ENCODE measurements at regions not wholly inside any gene's neighbourhood (a gene's known extent, or its start where the extent isn't known, plus 50 kb on each side); places are given as distances from the start of the nearest gene placed in this dataset.

DNA sequence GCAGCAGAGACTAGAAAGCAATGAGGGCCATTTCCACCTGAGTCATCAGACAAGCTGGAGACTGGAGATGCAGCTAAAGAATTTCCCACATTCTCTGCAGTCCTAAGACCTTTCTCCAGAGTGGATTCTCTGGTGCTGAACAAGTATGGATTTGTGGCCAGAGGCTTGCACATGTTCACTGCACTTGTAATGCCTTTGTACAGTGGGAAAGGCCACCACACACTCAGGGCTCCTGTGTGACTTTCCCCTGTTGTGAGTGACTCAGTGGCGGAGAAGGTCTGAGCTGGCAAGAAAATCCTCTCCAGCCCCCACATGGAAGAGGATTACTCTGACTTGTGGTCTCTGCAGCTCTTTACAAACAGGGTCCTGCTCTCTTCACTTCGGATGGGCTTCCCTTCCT, 192.3 kb downstream of the C6orf118 start:
- POLR2A ChIA-PET = no interaction called here
- Histone ChIP-seq H4K20me1 (replicated peaks; ENCODE audit: control insufficient read depth, insufficient read depth, low read length) (no peaks in the 10 kb centered on the region), H3K4me2 (ENCODE audit: insufficient read depth, low read length) (no peak overlapping the region), H3K4me1 (replicated peaks in 1 of 2; ENCODE audit: control insufficient read depth in 2 of 2, insufficient read depth in 2 of 2, low read length in 2 of 2) (no peaks in the 10 kb centered on the region), H3K9me3 (replicated peaks; ENCODE audit: control insufficient read depth, insufficient read depth, low read depth, low read length) (no peaks in the 10 kb centered on the region), H3K4me3 (no peak overlapping the region), H3K27me3 (ENCODE audit: control insufficient read depth in 2 of 2, insufficient read depth in 2 of 2, low read length in 2 of 2) (no peaks in the 10 kb centered on the region), H3K79me2 (ENCODE audit: control insufficient read depth, insufficient read depth, low read length) (no peaks in the 10 kb centered on the region), H3K27ac (ENCODE audit: extremely low read depth, low read depth, low read length) (no peak overlapping the region), H3K36me3 (ENCODE audit: control insufficient read depth, insufficient read depth, low read length) (no peaks in the 10 kb centered on the region), H3K9ac (ENCODE audit: insufficient read depth in 1 of 2, low read depth in 2 of 2, low read length in 2 of 2) (no peak overlapping the region), H2AFZ (ENCODE audit: low read depth, low read length) (no peak overlapping the region), H3K9me1 (ENCODE audit: control insufficient read depth, insufficient read depth, low read length) (no peaks in the 10 kb centered on the region)
- ATAC-seq (no peak), DNase-seq (ENCODE audit: extremely low read depth in 1 of 4, low spot score in 3 of 4) (no peak), FAIRE-seq (no peak)
- BruUV-seq (replicated peaks) = no TSS peak
- intact Hi-C loops (cut with micrococcal nuclease) = no loop called here
- CTCF ChIA-PET (ENCODE audit: low intra/inter-chr PET ratio) = no interaction called here
- 7% methylated on average over 2 of the region's 2 CpGs for WGBS (ENCODE audit: insufficient coverage, low coverage, missing lambda C conversion rate)
- in situ Hi-C loops (cut with MboI) = no loop called here
- no peak for TF ChIP-seq FIP1L1 (IDR thresholded peaks at IDR 0.05; ENCODE audit: low read depth, low read length, poor library complexity, severe bottlenecking)
- TF ChIP-seq, protein P1, sequence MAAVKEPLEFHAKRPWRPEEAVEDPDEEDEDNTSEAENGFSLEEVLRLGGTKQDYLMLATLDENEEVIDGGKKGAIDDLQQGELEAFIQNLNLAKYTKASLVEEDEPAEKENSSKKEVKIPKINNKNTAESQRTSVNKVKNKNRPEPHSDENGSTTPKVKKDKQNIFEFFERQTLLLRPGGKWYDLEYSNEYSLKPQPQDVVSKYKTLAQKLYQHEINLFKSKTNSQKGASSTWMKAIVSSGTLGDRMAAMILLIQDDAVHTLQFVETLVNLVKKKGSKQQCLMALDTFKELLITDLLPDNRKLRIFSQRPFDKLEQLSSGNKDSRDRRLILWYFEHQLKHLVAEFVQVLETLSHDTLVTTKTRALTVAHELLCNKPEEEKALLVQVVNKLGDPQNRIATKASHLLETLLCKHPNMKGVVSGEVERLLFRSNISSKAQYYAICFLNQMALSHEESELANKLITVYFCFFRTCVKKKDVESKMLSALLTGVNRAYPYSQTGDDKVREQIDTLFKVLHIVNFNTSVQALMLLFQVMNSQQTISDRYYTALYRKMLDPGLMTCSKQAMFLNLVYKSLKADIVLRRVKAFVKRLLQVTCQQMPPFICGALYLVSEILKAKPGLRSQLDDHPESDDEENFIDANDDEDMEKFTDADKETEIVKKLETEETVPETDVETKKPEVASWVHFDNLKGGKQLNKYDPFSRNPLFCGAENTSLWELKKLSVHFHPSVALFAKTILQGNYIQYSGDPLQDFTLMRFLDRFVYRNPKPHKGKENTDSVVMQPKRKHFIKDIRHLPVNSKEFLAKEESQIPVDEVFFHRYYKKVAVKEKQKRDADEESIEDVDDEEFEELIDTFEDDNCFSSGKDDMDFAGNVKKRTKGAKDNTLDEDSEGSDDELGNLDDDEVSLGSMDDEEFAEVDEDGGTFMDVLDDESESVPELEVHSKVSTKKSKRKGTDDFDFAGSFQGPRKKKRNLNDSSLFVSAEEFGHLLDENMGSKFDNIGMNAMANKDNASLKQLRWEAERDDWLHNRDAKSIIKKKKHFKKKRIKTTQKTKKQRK (IDR thresholded peaks at IDR 0.05; ENCODE audit: borderline replicate concordance, low read depth, low read length) = no peak
- no peak for TF ChIP-seq PHTF2 (CRISPR knock-in tag; IDR thresholded peaks at IDR 0.05)
- no peak for TF ChIP-seq CHCHD3 (CRISPR knock-in tag; IDR thresholded peaks at IDR 0.05)
- TF ChIP-seq ZNF592 (IDR thresholded peaks at IDR 0.05) = no peak
- TF ChIP-seq CTCF (IDR thresholded peaks at IDR 0.05 in 2 of 3, conservative IDR thresholded peaks at IDR 0.05 in 1 of 3; ENCODE audit: insufficient read depth in 2 of 3, low read depth in 1 of 3, low read length in 3 of 3) = no peak
- TF ChIP-seq CBFA2T2 (conservative IDR thresholded peaks at IDR 0.05) = no peak
- no peak for TF ChIP-seq KLF1 (tag; IDR thresholded peaks at IDR 0.05)
- TF ChIP-seq, protein P2, sequence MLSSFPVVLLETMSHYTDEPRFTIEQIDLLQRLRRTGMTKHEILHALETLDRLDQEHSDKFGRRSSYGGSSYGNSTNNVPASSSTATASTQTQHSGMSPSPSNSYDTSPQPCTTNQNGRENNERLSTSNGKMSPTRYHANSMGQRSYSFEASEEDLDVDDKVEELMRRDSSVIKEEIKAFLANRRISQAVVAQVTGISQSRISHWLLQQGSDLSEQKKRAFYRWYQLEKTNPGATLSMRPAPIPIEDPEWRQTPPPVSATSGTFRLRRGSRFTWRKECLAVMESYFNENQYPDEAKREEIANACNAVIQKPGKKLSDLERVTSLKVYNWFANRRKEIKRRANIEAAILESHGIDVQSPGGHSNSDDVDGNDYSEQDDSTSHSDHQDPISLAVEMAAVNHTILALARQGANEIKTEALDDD (IDR thresholded peaks at IDR 0.05) = no peak
- no peak for TF ChIP-seq TAF7 (tag; IDR thresholded peaks at IDR 0.05)
- no peak for TF ChIP-seq ZNF431 (CRISPR knock-in tag; IDR thresholded peaks at IDR 0.05)

All from K562 (cell line).